ENCODE measurements at regions not wholly inside any gene's neighbourhood (a gene's known extent, or its start where the extent isn't known, plus 50 kb on each side); places are given as distances from the start of the nearest gene placed in this dataset.

- Mint-ChIP-seq H3K27ac (no peak overlapping the region), H3K4me3 (no peak overlapping the region), H3K9me3 (peaks cover 5% of the 10 kb centered on the region), H3K36me3 (ENCODE audit: low read depth) (peaks cover 3% of the 10 kb centered on the region), H3K27me3 (ENCODE audit: low read depth) (no peaks in the 10 kb centered on the region), H3K4me1 (ENCODE audit: low read depth) (peaks cover 40% of the 10 kb centered on the region)
- intact Hi-C loops (cut with micrococcal nuclease): no loop called here
- CTCF ChIA-PET: interaction anchor here (0.5 kb wide), 1 partner anchor 164 kb away, joined by 6 read pairs; no protein-coding TSS in a partner anchor
- DNase-seq: no peak
Observed at GRCh38 chr13:40391788-40392187, 274.7 kb downstream of the FOXO1 start.

DNA sequence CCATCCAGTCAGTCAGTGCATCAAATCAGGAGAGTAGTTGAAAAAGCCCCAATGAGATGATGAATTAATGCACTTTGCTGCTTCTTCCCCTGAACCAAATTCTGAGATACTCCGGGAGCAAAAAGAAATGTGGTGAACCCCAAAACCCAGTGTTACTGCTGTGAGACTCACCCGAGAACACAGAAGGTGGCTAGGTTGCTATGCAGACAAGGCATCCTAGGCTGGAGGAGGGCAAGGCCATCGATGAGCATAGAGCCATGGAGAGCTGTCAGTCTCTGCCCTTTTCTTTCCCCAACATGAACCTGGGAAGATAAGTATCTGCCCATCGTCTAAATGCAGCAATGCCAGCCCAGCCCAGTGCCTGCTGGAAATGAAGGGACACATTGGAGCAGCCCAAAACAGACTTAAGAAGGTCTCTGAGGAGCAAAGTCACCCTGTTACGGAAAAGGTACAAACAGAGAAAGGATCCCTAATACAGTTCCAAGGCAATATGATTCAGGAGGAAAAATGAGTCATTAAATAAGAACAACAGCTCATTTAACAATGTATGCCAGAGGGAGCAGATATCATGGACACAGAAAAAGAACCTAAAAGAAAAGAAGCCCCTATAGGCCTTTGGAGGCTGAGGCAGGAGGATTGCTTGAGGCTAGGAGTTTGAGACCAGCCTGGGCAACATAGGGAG is 272.0 kb downstream of the FOXO1 start:
- Mint-ChIP-seq H3K27ac (no peak overlapping the region), H3K36me3 (ENCODE audit: low read depth) (no peaks in the 10 kb centered on the region), H3K4me3 (no peak overlapping the region), H3K27me3 (ENCODE audit: low read depth) (no peaks in the 10 kb centered on the region), H3K9me3 (no peaks in the 10 kb centered on the region), H3K4me1 (ENCODE audit: low read depth) (peaks cover 20% of the 10 kb centered on the region)
- no peak for DNase-seq
- CTCF ChIA-PET: no interaction called here
- intact Hi-C loops (cut with micrococcal nuclease): no loop called here

DNA sequence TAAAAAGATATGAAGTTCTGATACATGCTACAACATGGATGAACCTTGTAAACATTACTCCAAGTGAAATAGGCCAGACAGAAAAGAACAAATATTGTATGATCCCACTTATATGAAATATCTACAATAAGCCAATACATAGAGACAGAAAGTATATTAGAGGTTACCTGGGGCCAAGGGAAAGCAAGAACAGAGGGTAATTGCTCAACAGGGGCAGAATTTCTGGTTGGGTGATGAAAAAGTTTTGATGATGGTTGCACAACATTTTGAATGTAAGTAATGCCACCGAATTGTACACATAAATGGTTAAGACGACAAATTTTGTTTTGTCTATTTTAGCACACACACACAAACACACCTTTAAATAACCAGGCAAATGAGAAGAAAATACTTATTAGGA is 268.4 kb downstream of the FOXO1 start:
- H3K9me3 Mint-ChIP-seq: no peaks in the 10 kb centered on the region
- peaks cover 17% of the 10 kb centered on the region for H3K4me1 Mint-ChIP-seq (ENCODE audit: low read depth)
- no peak overlapping the region for H3K27ac Mint-ChIP-seq
- no peak for DNase-seq
- no peaks in the 10 kb centered on the region for H3K27me3 Mint-ChIP-seq (ENCODE audit: low read depth)
- CTCF ChIA-PET: no interaction called here
- intact Hi-C loops (cut with micrococcal nuclease): no loop called here
- H3K4me3 Mint-ChIP-seq: no peak overlapping the region
- no peaks in the 10 kb centered on the region for H3K36me3 Mint-ChIP-seq (ENCODE audit: low read depth)

- intact Hi-C loops (cut with micrococcal nuclease): no loop called here
- CTCF ChIA-PET: no interaction called here
- H3K4me1 Mint-ChIP-seq (ENCODE audit: low read depth): peaks cover 17% of the 10 kb centered on the region
- H3K27me3 Mint-ChIP-seq (ENCODE audit: low read depth): no peaks in the 10 kb centered on the region
- H3K9me3 Mint-ChIP-seq: no peaks in the 10 kb centered on the region
- H3K36me3 Mint-ChIP-seq (ENCODE audit: low read depth): no peaks in the 10 kb centered on the region
- no peak for DNase-seq
- H3K4me3 Mint-ChIP-seq: no peak overlapping the region
- H3K27ac Mint-ChIP-seq: no peak overlapping the region
Observed at GRCh38 chr13:40399756-40400155, 266.7 kb downstream of the FOXO1 start.

DNA sequence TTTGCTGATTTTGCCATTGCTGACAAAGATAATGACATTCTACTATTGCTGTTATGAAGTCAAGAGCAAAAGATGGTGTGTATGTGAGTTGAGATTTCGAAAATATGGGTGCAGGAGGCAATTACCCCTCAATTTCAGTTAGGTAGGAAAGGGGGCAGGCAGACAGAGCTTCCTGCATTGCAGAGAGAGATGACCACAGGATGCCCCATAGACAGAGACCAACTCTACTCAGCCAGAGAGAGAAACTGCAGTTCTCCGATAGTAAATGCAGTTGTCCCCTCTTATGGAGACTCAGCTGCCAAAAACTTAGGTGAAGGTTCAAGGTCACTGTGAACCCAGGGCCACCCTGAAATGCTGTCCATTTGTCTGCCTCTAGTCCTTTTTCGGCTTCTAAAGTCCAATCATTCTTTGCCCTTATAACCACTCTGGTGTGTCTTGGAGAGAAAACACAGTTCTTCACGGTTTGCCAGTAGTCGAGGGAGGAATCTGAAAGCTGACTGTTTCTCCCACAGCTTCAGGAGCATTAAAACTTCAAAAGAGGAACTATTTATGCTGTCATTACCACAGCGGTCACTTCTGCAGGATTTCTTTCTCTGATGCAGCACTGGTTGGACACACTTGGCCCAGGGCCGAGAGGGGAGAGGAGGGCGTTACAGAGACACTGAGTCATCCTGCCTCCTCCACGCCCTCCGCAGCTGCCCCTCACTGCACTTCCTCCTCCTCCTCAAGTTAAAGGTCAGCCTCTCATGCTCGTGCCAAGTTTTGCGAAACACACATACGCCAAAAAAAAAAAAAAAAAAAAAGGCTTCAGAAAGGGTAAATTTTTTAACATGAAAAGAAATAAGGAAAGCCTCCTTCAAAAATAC is 264.3 kb downstream of the FOXO1 start:
- CTCF ChIA-PET: interaction anchor here (0.5 kb wide), 1 partner anchor 104 kb away, joined by 5 read pairs; no protein-coding TSS in a partner anchor
- intact Hi-C loops (cut with micrococcal nuclease): loop anchor here (1.0 kb wide), 1 partner anchor 14 kb away; no protein-coding TSS in a partner anchor
- Mint-ChIP-seq H3K4me1 (ENCODE audit: low read depth) (peaks cover 16% of the 10 kb centered on the region), H3K27me3 (ENCODE audit: low read depth) (no peaks in the 10 kb centered on the region), H3K27ac (no peak overlapping the region), H3K4me3 (peak overlapping the region; percentile 11), H3K9me3 (no peaks in the 10 kb centered on the region), H3K36me3 (ENCODE audit: low read depth) (no peaks in the 10 kb centered on the region)
- peak; percentile 51 for DNase-seq

GRCh38 chr13:40402931-40403431 is 263.5 kb downstream of the FOXO1 start:
- Mint-ChIP-seq H3K27ac (no peak overlapping the region), H3K9me3 (no peaks in the 10 kb centered on the region), H3K36me3 (ENCODE audit: low read depth) (no peaks in the 10 kb centered on the region), H3K27me3 (ENCODE audit: low read depth) (no peaks in the 10 kb centered on the region), H3K4me1 (ENCODE audit: low read depth) (peaks cover 16% of the 10 kb centered on the region), H3K4me3 (no peak overlapping the region)
- no peak for DNase-seq
- intact Hi-C loops (cut with micrococcal nuclease): loop anchor here (1.0 kb wide), 1 partner anchor 15 kb away; no protein-coding TSS in a partner anchor
- CTCF ChIA-PET: no interaction called here

DNA sequence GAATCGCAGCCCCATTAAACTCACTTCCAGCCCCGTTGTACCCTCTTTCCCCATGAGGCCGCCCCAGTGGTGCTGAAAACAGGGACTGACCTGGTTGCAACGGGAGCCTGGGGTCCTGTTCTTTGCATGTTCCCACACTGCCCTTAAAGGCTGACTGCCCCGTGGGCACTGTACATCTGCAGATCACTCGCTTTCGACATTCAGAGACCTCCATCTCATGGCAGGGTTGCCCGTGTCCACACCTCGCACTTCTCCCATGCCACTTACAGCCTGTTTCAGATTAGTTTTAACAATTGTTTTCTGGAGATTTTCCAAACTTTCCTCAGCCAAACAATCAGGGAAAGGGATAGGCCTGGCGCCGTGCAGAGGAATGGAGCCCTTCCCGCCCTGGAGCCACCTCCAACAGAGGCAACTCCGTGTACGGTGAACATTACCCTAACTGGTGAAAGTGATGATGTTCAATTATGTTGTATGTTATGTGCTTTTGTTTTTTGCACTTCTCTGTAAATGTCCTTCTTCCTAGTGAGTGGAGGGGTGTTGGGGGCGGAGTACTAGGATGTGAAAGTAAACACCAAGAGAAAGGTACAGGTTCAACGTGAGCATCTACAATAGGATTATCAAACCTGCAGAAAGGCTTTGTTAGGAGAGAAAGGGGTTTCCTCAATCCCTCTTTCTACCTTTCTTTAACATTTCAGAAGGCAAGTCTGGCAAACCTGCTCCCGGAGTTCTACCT is 262.8 kb downstream of the FOXO1 start:
- Mint-ChIP-seq H3K4me3 (no peak overlapping the region), H3K9me3 (no peaks in the 10 kb centered on the region), H3K36me3 (ENCODE audit: low read depth) (no peaks in the 10 kb centered on the region), H3K4me1 (ENCODE audit: low read depth) (peaks cover 16% of the 10 kb centered on the region), H3K27ac (no peak overlapping the region), H3K27me3 (ENCODE audit: low read depth) (no peaks in the 10 kb centered on the region)
- CTCF ChIA-PET: no interaction called here
- no peak for DNase-seq
- intact Hi-C loops (cut with micrococcal nuclease): no loop called here

DNA sequence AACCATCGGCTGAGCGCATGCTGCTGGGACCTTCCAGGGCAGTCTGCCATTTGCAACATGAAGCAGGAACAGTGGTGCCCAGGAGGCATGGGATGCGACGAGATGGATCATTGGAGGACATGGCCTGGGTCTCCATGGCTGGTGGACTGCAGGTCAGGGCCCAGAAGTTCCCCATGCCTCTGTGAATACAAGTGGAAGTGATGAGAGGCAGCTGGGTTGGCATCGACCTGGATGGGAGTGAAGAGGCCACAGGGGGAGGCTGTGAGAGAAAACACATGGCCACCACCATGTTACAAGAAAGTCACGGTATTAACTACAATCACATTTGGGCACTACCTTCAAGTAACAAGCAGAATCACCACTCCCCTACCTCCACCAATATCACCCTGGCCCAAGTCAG is 262.0 kb downstream of the FOXO1 start:
- CTCF ChIA-PET: no interaction called here
- DNase-seq: no peak
- Mint-ChIP-seq H3K4me3 (no peak overlapping the region), H3K4me1 (ENCODE audit: low read depth) (peaks cover 16% of the 10 kb centered on the region), H3K9me3 (no peaks in the 10 kb centered on the region), H3K27ac (no peak overlapping the region), H3K27me3 (ENCODE audit: low read depth) (no peaks in the 10 kb centered on the region), H3K36me3 (ENCODE audit: low read depth) (no peaks in the 10 kb centered on the region)
- intact Hi-C loops (cut with micrococcal nuclease): no loop called here

- DNase-seq: no peak
- H3K4me3 Mint-ChIP-seq: no peak overlapping the region
- H3K4me1 Mint-ChIP-seq (ENCODE audit: low read depth): peaks cover 16% of the 10 kb centered on the region
- CTCF ChIA-PET: no interaction called here
- H3K9me3 Mint-ChIP-seq: no peaks in the 10 kb centered on the region
- intact Hi-C loops (cut with micrococcal nuclease): no loop called here
- H3K36me3 Mint-ChIP-seq (ENCODE audit: low read depth): no peaks in the 10 kb centered on the region
- no peak overlapping the region for H3K27ac Mint-ChIP-seq
- H3K27me3 Mint-ChIP-seq (ENCODE audit: low read depth): no peaks in the 10 kb centered on the region
Observed at GRCh38 chr13:40404967-40405716, 261.3 kb downstream of the FOXO1 start.

DNA sequence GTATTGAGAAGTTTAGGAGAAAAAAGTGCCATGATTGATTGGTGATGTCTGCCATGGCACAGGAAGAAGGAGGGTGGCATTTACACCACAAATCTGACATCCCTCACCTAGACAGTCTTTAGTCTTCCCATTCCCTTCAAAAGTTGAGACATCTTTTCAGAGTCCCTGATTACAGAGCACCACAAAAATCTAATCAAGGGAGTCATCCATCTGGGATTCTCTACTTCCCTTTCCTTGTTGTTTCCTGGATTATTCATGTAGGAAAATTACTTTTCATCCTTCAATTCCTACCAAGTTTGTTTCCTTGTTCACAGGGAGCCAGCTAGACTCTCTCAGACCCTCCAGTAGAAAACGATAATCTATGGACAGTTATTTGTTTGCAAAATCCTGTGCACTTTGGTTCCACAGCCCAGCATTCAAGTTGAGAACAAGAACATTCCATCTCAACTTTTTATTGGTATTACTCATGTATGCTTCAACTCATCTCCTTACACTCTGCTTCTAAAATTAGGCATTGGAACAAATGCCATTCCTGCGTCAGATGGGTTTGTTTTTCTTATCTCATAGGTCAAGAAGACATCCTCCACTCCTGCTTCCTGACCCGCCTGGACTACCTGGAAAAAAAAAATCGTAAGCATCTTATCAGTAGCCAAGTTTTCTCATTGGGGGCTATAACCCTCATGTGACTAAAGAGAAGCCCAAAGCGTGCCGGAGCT is 259.9 kb downstream of the FOXO1 start:
- Mint-ChIP-seq H3K4me3 (no peak overlapping the region), H3K36me3 (ENCODE audit: low read depth) (no peaks in the 10 kb centered on the region), H3K9me3 (peaks cover 2% of the 10 kb centered on the region), H3K27ac (no peak overlapping the region), H3K27me3 (ENCODE audit: low read depth) (no peaks in the 10 kb centered on the region), H3K4me1 (ENCODE audit: low read depth) (peaks cover 13% of the 10 kb centered on the region)
- intact Hi-C loops (cut with micrococcal nuclease): no loop called here
- no peak for DNase-seq
- CTCF ChIA-PET: interaction anchor here (0.9 kb wide), 1 partner anchor 37 kb away, joined by 5 read pairs; no protein-coding TSS in a partner anchor

- Mint-ChIP-seq H3K36me3 (ENCODE audit: low read depth) (no peaks in the 10 kb centered on the region), H3K4me3 (no peak overlapping the region), H3K27me3 (ENCODE audit: low read depth) (no peaks in the 10 kb centered on the region), H3K4me1 (ENCODE audit: low read depth) (peaks cover 6% of the 10 kb centered on the region), H3K9me3 (peaks cover 2% of the 10 kb centered on the region), H3K27ac (no peak overlapping the region)
- intact Hi-C loops (cut with micrococcal nuclease): no loop called here
- CTCF ChIA-PET: interaction anchor here (0.7 to 0.9 kb wide), 3 partner anchors 38 to 647 kb away, joined by 3 to 5 read pairs (median 3); no protein-coding TSS in a partner anchor
- DNase-seq: no peak
Observed at GRCh38 chr13:40407567-40407966, 258.9 kb downstream of the FOXO1 start.
